Tibial nerve (tissue), 4 donors: ENCODE measurements at regions not wholly inside any gene's neighbourhood (a gene's known extent, or its start where the extent isn't known, plus 50 kb on each side); places are given as distances from the start of the nearest gene placed in this dataset.

Source experiments
- DNase-seq, 2 donors: peaks; one replicate each; pipeline ENCODE4 v3.0.0-alpha.2; 2019; ENCODE audit warnings: low spot score in 2 of 2
- H3K27ac ChIP-seq, 4 donors: fragments of 200-600 bp; sonication (generic) in 3 of 4; one replicate each; pipeline ENCODE4 v1.5.1; 2017 to 2019; ENCODE audit warnings: mild to moderate bottlenecking in 1 of 4
- H3K27me3 ChIP-seq, 2 donors: fragments of 200-600 bp; sonication (generic) in 1 of 2; one replicate each; pipeline versions ENCODE4 v1.5.1 to v1.6.0; 2017 to 2019
- H3K36me3 ChIP-seq, 3 donors: fragments of 200-600 bp; sonication (generic); one replicate each; pipeline ENCODE4 v1.5.1; 2018 to 2019
- H3K4me1 ChIP-seq, 4 donors: fragments of 200-600 bp; sonication (generic) in 3 of 4; one replicate each; pipeline ENCODE4 v1.5.1; 2017 to 2019
- H3K4me3 ChIP-seq, 4 donors: fragments of 200-600 bp; sonication (generic) in 3 of 4; one replicate each; pipeline ENCODE4 v1.5.1; 2017 to 2019; ENCODE audit warnings: mild to moderate bottlenecking in 1 of 4, moderate library complexity in 1 of 4
- H3K9me3 ChIP-seq, 4 donors: fragments of 200-600 bp; sonication (generic) in 3 of 4; one replicate each; pipeline ENCODE4 v1.5.1; 2017 to 2019
- EP300 ChIP-seq, 2 donors: sonication (generic); formaldehyde crosslinking; IDR thresholded peaks; one replicate each; pipeline ENCODE4 v1.6.1; 2017; ENCODE audit warnings: antibody characterized with exemption in 2 of 2, mild to moderate bottlenecking in 1 of 2
- POLR2A ChIP-seq, 2 donors: fragments of 450-650 bp; IDR thresholded peaks; one replicate each; pipeline ENCODE4 v1.6.1; 2017; ENCODE audit warnings: antibody characterized with exemption in 2 of 2, mild to moderate bottlenecking in 2 of 2, moderate library complexity in 2 of 2
- WGBS, 2 donors: methylation state at CpG; one replicate each; pipeline ENCODE4 v1.1.5; 2018; 5-methylcytosine and 5-hydroxymethylcytosine counted together
- TF ChIP-seq, protein P1 (sequence below), 5 experiments: fragments of 200-600 bp in 3 of 5; fragments of 450-650 bp in 2 of 5; sonication (generic) in 3 of 5; IDR thresholded peaks; one replicate each; pipeline ENCODE4 v1.5.1; 2016 to 2019; ENCODE audit warnings: antibody characterized with exemption in 5 of 5, mild to moderate bottlenecking in 3 of 5, moderate library complexity in 2 of 5

DNA sequence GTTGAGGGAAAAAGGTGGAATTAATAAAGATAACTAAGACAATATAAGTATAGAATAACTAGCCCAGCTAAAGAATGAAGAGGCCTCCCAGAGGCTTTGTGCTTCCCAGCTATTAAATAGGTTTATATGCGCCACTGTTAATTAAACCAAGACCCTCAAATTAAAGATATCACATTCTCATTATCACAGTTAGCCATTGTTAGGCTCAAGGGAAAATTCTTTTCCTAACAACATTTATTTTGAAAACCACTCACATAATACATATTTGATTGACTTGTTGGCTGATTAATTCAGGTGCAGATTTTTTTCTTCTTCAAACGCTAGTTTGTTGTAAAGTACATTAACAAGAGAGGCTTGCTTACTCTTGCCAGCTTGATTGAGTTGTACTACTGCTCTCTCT is 216.8 kb upstream of the TRAM1L1 start:
- 68 to 84% methylated on average over 2 of the region's 2 CpGs for WGBS, 2 donors
- Histone ChIP-seq H3K9me3 (no peaks in the 10 kb centered on the region), H3K27me3 (no peaks in the 10 kb centered on the region), H3K36me3 (no peaks in the 10 kb centered on the region), H3K27ac (no peak overlapping the region), H3K4me3 (no peak overlapping the region), H3K4me1 (no peaks in the 10 kb centered on the region)
- TF ChIP-seq EP300 (IDR thresholded peaks at IDR 0.05) (no peak), POLR2A (IDR thresholded peaks at IDR 0.05) (no peak)
- TF ChIP-seq, protein P1, sequence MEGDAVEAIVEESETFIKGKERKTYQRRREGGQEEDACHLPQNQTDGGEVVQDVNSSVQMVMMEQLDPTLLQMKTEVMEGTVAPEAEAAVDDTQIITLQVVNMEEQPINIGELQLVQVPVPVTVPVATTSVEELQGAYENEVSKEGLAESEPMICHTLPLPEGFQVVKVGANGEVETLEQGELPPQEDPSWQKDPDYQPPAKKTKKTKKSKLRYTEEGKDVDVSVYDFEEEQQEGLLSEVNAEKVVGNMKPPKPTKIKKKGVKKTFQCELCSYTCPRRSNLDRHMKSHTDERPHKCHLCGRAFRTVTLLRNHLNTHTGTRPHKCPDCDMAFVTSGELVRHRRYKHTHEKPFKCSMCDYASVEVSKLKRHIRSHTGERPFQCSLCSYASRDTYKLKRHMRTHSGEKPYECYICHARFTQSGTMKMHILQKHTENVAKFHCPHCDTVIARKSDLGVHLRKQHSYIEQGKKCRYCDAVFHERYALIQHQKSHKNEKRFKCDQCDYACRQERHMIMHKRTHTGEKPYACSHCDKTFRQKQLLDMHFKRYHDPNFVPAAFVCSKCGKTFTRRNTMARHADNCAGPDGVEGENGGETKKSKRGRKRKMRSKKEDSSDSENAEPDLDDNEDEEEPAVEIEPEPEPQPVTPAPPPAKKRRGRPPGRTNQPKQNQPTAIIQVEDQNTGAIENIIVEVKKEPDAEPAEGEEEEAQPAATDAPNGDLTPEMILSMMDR (IDR thresholded peaks at IDR 0.05) = no peak
- DNase-seq = no peak

DNA sequence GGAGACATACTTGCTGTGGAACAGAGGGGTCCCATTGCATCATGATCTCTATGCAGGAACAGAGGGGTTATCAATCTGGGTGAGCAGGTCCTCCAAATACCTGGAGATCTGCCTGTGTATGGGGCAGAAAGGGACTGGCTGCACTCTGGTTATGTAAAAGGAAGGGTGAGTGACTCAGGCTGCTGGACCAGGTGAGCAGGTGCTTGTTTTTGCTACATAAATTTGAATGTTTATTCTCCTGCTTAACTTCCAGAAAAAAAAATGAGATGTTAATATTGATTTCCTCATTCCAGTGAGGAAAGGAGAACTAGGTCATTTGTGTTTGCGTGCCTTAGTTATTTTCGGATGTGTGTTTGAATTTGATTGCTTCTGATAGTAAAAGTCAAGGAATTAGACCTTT is 225.8 kb upstream of the TRAM1L1 start:
- Histone ChIP-seq H3K36me3 (no peaks in the 10 kb centered on the region), H3K9me3 (no peaks in the 10 kb centered on the region), H3K4me1 (no peaks in the 10 kb centered on the region), H3K27me3 (no peaks in the 10 kb centered on the region), H3K4me3 (no peak overlapping the region), H3K27ac (no peak overlapping the region)
- DNase-seq = no peak
- TF ChIP-seq, protein P1 (IDR thresholded peaks at IDR 0.05) = no peak
- TF ChIP-seq EP300 (IDR thresholded peaks at IDR 0.05) = no peak
- TF ChIP-seq POLR2A (IDR thresholded peaks at IDR 0.05) = no peak
- WGBS, 2 donors = 87 to 91% methylated on average over 2 of the region's 2 CpGs

DNA sequence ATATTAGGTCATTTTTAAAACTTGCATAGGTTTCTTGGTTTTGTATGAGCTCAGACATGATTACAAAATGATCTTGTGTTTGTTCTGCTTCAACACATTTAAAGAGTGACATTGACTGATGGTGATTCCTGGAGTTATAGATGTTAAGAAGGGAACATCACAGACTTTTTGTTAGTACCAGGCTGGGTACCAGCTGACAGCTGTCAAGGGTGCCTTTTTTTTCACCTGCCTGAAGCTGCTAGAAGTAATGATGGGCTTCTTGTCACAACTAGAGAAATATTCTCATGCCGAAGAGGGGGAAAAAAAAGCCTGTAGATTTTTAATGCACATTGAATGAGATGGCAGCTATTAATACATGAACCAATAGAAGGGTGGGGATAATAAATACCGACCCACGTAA is 226.6 kb upstream of the TRAM1L1 start:
- no peaks in the 10 kb centered on the region for H3K9me3 ChIP-seq
- H3K4me3 ChIP-seq = no peak overlapping the region
- no peak overlapping the region for H3K27ac ChIP-seq
- no peak for TF ChIP-seq EP300 (IDR thresholded peaks at IDR 0.05)
- TF ChIP-seq POLR2A (IDR thresholded peaks at IDR 0.05) = no peak
- TF ChIP-seq, protein P1 (IDR thresholded peaks at IDR 0.05) = no peak
- H3K27me3 ChIP-seq = no peaks in the 10 kb centered on the region
- H3K4me1 ChIP-seq = no peaks in the 10 kb centered on the region
- WGBS, 2 donors = 87 to 92% methylated on average over 3 of the region's 3 CpGs
- no peaks in the 10 kb centered on the region for H3K36me3 ChIP-seq
- DNase-seq = no peak

DNA sequence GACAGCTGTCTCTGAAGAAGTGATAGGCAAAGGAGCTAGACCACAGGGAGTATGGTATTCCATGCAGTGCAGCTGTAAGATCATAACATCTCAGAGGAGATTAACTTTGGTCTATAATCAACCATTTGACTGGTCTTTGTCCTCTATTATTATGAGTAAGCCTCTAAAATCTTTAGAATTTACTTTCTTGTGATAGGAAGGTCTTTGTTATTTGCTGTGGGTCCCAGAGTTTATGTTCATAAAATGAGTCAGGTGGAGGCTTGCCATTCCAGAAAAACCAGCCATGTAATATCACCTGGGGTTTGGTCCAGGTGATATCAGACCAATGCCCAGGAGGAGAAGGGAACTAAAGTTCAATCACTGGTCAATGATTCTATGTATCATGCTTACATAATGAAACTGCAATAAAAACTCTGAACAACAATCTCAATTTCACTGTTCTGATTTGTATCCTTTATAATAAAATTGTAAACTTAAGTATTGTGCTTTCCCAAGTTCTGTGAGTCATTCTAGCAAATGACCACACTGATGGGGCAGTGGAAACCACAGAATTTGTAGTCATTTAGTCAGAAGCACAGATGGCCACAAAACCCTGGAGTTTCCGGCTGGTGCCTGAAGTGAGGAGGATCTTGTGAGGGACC is 239.6 kb upstream of the TRAM1L1 start:
- WGBS, 2 donors = 93 to 96% methylated on average over 1 of the region's 1 CpG
- H3K27me3 ChIP-seq = no peaks in the 10 kb centered on the region
- no peak for TF ChIP-seq POLR2A (IDR thresholded peaks at IDR 0.05)
- TF ChIP-seq, protein P1 (IDR thresholded peaks at IDR 0.05) = no peak
- TF ChIP-seq EP300 (IDR thresholded peaks at IDR 0.05) = no peak
- no peaks in the 10 kb centered on the region for H3K4me1 ChIP-seq
- H3K4me3 ChIP-seq = no peak overlapping the region
- no peak for DNase-seq
- no peak overlapping the region for H3K27ac ChIP-seq
- no peaks in the 10 kb centered on the region for H3K36me3 ChIP-seq
- H3K9me3 ChIP-seq = no peaks in the 10 kb centered on the region

DNA sequence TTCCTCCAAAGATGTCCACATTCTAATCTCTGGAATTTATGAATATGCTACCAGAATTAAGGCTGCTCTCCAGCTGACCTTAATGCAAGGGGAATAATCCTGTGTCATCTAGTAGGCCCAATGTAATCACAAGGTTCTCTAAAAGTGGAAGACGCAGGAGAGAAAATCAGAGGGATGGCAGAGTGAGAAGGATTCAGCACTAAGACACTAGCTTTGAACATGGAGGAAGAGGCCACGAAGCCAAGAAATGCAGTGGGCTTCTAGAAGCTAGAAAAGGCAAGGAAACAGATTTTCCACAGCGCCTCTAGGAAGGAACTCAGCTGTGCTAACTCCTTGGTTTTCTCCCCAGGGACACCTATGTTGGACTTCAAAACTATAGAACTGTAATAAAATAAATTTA is 240.7 kb upstream of the TRAM1L1 start:
- H3K27me3 ChIP-seq = no peaks in the 10 kb centered on the region

More for the DNA sequence above, 240.7 kb upstream of the TRAM1L1 start:
- no peak for TF ChIP-seq POLR2A (IDR thresholded peaks at IDR 0.05)
- TF ChIP-seq, protein P1 (IDR thresholded peaks at IDR 0.05) = no peak
- no peak for TF ChIP-seq EP300 (IDR thresholded peaks at IDR 0.05)
- Histone ChIP-seq H3K4me1 (no peaks in the 10 kb centered on the region), H3K27ac (no peak overlapping the region), H3K36me3 (no peaks in the 10 kb centered on the region), H3K4me3 (no peak overlapping the region), H3K9me3 (no peaks in the 10 kb centered on the region)
- DNase-seq = no peak
- WGBS, 2 donors = 61 to 74% methylated on average over 3 of the region's 3 CpGs
